ENCODE measurements at regions not wholly inside any gene's neighbourhood (a gene's known extent, or its start where the extent isn't known, plus 50 kb on each side); places are given as distances from the start of the nearest gene placed in this dataset.

DNA sequence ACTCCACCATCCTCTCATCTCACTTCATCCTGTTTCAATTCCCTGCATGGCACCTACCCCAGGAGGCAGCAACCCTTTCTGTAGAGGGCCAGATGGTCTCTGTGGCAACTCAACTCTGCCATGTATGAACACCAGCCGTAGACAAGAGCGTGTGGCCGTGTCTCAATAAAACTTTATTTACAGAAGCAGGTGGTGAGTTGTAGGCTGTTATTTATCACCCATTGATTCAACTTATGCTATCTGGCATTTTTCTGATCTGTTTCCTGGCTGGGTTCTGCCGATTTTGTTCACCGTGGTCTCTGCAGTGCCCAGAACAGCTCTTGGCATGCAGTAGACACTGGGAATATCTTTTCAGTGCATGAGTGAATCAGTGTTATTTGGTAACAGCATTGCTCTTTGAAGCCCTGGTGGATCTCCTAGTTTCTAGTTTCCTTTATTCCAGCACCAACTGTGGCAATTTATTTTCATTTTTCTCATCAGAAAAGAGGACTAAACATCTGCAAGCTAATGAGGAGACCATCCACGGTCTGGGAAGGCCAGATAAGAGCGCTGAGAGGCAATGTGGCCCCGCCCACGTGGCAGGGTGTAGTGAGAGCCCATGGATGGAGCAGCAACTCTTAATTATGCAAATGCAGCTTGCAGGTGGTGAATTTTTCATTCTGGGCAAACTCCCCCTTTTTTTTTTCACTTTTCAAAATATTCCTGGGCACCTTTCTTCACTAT lies 77.9 kb downstream of the CTSL start (continued):
- TF ChIP-seq SIN3A (IDR thresholded peaks at IDR 0.05; ENCODE audit: borderline replicate concordance in 2 of 2, control insufficient read depth in 1 of 2, low read depth in 2 of 2, low read length in 2 of 2), result no peak
- TF ChIP-seq, protein P1, sequence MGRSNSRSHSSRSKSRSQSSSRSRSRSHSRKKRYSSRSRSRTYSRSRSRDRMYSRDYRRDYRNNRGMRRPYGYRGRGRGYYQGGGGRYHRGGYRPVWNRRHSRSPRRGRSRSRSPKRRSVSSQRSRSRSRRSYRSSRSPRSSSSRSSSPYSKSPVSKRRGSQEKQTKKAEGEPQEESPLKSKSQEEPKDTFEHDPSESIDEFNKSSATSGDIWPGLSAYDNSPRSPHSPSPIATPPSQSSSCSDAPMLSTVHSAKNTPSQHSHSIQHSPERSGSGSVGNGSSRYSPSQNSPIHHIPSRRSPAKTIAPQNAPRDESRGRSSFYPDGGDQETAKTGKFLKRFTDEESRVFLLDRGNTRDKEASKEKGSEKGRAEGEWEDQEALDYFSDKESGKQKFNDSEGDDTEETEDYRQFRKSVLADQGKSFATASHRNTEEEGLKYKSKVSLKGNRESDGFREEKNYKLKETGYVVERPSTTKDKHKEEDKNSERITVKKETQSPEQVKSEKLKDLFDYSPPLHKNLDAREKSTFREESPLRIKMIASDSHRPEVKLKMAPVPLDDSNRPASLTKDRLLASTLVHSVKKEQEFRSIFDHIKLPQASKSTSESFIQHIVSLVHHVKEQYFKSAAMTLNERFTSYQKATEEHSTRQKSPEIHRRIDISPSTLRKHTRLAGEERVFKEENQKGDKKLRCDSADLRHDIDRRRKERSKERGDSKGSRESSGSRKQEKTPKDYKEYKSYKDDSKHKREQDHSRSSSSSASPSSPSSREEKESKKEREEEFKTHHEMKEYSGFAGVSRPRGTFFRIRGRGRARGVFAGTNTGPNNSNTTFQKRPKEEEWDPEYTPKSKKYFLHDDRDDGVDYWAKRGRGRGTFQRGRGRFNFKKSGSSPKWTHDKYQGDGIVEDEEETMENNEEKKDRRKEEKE (IDR thresholded peaks at IDR 0.05; ENCODE audit: borderline replicate concordance in 1 of 2, control insufficient read depth in 1 of 2, low read depth in 2 of 2, low read length in 1 of 2), result no peak
- no peak for TF ChIP-seq PTTG1 (tag; IDR thresholded peaks at IDR 0.05; ENCODE audit: low read depth)
- TF ChIP-seq ZNF77 (CRISPR knock-in tag; IDR thresholded peaks at IDR 0.05), result no peak
- TF ChIP-seq, protein P2, sequence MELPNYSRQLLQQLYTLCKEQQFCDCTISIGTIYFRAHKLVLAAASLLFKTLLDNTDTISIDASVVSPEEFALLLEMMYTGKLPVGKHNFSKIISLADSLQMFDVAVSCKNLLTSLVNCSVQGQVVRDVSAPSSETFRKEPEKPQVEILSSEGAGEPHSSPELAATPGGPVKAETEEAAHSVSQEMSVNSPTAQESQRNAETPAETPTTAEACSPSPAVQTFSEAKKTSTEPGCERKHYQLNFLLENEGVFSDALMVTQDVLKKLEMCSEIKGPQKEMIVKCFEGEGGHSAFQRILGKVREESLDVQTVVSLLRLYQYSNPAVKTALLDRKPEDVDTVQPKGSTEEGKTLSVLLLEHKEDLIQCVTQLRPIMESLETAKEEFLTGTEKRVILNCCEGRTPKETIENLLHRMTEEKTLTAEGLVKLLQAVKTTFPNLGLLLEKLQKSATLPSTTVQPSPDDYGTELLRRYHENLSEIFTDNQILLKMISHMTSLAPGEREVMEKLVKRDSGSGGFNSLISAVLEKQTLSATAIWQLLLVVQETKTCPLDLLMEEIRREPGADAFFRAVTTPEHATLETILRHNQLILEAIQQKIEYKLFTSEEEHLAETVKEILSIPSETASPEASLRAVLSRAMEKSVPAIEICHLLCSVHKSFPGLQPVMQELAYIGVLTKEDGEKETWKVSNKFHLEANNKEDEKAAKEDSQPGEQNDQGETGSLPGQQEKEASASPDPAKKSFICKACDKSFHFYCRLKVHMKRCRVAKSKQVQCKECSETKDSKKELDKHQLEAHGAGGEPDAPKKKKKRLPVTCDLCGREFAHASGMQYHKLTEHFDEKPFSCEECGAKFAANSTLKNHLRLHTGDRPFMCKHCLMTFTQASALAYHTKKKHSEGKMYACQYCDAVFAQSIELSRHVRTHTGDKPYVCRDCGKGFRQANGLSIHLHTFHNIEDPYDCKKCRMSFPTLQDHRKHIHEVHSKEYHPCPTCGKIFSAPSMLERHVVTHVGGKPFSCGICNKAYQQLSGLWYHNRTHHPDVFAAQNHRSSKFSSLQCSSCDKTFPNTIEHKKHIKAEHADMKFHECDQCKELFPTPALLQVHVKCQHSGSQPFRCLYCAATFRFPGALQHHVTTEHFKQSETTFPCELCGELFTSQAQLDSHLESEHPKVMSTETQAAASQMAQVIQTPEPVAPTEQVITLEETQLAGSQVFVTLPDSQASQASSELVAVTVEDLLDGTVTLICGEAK (IDR thresholded peaks at IDR 0.05), result peak; percentile 92
- TF ChIP-seq, protein P2 (CRISPR knock-in tag; IDR thresholded peaks at IDR 0.05), result peak; percentile 89
- no peak for TF ChIP-seq HCFC1 (IDR thresholded peaks at IDR 0.05; ENCODE audit: low read depth, low read length)
- peak; percentile 91 for TF ChIP-seq KLF16 (IDR thresholded peaks at IDR 0.05)
- no peak for TF ChIP-seq GTF2F1 (IDR thresholded peaks at IDR 0.05; ENCODE audit: low read depth, low read length)
- TF ChIP-seq, protein P3, sequence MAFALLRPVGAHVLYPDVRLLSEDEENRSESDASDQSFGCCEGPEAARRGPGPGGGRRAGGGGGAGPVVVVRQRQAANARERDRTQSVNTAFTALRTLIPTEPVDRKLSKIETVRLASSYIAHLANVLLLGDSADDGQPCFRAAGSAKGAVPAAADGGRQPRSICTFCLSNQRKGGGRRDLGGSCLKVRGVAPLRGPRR (CRISPR knock-in tag; IDR thresholded peaks at IDR 0.05), result no peak
